Esophagus muscularis mucosa (tissue), 4 donors: ENCODE measurements at regions not wholly inside any gene's neighbourhood (a gene's known extent, or its start where the extent isn't known, plus 50 kb on each side); places are given as distances from the start of the nearest gene placed in this dataset.

Experiments used
- DNase-seq: peaks from one replicate; pipeline ENCODE4 v3.0.0-alpha.2; 2017; ENCODE audit errors: extremely low spot score
- H3K27ac ChIP-seq, 4 donors: fragments of 200-600 bp; sonication (generic); replicated peaks in 1 of 4; 1 replicate in 3 of 4; 2 replicates in 1 of 4; pipeline ENCODE4 v1.5.1; 2016 to 2019; ENCODE audit warnings: mild to moderate bottlenecking in 1 of 4
- H3K27me3 ChIP-seq, 4 donors: fragments of 200-600 bp; sonication (generic); one replicate each; pipeline versions ENCODE4 v1.5.1 to v1.6.0; 2016 to 2019
- H3K36me3 ChIP-seq, 4 donors: fragments of 200-600 bp; sonication (generic); one replicate each; pipeline ENCODE4 v1.5.1; 2016 to 2019
- H3K4me1 ChIP-seq, 4 donors: fragments of 200-600 bp; sonication (generic); one replicate each; pipeline ENCODE4 v1.5.1; 2016 to 2019
- H3K4me3 ChIP-seq, 4 donors: fragments of 200-600 bp; sonication (generic); 1 replicate in 2 of 4; 2 replicates in 2 of 4; pipeline ENCODE4 v1.5.1; 2016 to 2019; ENCODE audit warnings: mild to moderate bottlenecking in 4 of 4, moderate library complexity in 1 of 4
- H3K9me3 ChIP-seq, 4 donors: fragments of 200-600 bp; sonication (generic); 1 replicate in 3 of 4; 2 replicates in 1 of 4; pipeline ENCODE4 v1.5.1; 2016 to 2019
- EP300 ChIP-seq: sonication (generic); formaldehyde crosslinking; IDR thresholded peaks from one replicate; pipeline ENCODE4 v1.6.1; 2017; ENCODE audit warnings: antibody characterized with exemption
- POLR2A ChIP-seq: fragments of 450-650 bp; IDR thresholded peaks from one replicate; pipeline ENCODE4 v1.6.1; 2017; ENCODE audit warnings: antibody characterized with exemption, moderate library complexity, mild to moderate bottlenecking, low read depth
- POLR2AphosphoS5 ChIP-seq, 2 donors: sonication (generic); formaldehyde crosslinking; IDR thresholded peaks; one replicate each; pipeline ENCODE4 v1.6.1; 2017; ENCODE audit warnings: antibody characterized with exemption in 2 of 2
- WGBS: methylation state at CpG from one replicate; pipeline ENCODE4 v1.1.5; 2018; 5-methylcytosine and 5-hydroxymethylcytosine counted together
- intact Hi-C: fragments of 100-400 bp; cut with DNase I; formaldehyde crosslinking; loops from one replicate; pipeline ENCODE4 v1.15.1; 2023
- TF ChIP-seq, protein P1 (sequence below), 3 experiments: fragments of 200-600 bp in 2 of 3; fragments of 450-650 bp in 1 of 3; sonication (generic) in 2 of 3; IDR thresholded peaks; one replicate each; pipeline ENCODE4 v1.5.1; 2017 to 2019; ENCODE audit warnings: antibody characterized with exemption in 3 of 3, mild to moderate bottlenecking in 2 of 3, moderate library complexity in 1 of 3

DNA sequence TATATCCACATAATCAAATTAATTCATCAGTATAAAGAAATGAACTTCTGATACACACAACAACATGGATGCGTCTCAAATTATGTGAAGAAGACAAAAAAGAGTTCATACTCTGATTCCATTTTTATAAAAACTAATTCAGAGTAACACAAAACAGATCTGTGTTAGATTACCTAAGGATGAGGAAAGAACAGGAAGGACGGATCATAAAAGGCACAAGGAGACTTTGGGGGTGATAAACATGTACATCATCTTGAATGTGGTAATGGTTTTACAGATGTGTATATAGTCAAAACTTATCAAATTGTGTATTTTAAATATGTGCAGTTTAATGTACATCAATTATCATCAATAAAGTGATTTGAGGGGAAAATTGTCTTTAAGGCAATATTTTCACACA is 59.9 kb upstream of the DOCK9 start:
- no peaks in the 10 kb centered on the region for H3K27me3 ChIP-seq
- TF ChIP-seq EP300 = no peak
- TF ChIP-seq, protein P1, sequence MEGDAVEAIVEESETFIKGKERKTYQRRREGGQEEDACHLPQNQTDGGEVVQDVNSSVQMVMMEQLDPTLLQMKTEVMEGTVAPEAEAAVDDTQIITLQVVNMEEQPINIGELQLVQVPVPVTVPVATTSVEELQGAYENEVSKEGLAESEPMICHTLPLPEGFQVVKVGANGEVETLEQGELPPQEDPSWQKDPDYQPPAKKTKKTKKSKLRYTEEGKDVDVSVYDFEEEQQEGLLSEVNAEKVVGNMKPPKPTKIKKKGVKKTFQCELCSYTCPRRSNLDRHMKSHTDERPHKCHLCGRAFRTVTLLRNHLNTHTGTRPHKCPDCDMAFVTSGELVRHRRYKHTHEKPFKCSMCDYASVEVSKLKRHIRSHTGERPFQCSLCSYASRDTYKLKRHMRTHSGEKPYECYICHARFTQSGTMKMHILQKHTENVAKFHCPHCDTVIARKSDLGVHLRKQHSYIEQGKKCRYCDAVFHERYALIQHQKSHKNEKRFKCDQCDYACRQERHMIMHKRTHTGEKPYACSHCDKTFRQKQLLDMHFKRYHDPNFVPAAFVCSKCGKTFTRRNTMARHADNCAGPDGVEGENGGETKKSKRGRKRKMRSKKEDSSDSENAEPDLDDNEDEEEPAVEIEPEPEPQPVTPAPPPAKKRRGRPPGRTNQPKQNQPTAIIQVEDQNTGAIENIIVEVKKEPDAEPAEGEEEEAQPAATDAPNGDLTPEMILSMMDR (IDR thresholded peaks at IDR 0.05) = no peak
- TF ChIP-seq POLR2AphosphoS5 (IDR thresholded peaks at IDR 0.05) = no peak
- no peak for TF ChIP-seq POLR2A
- peaks cover 0 to 3% (median 0%) of the 10 kb centered on the region in 4 donors for H3K9me3 ChIP-seq
- intact Hi-C loops = loop anchor here (10.0 kb wide), 1 partner anchor 163 kb away; no protein-coding TSS in a partner anchor
- no peak for DNase-seq
- no peak overlapping the region for H3K27ac ChIP-seq
- H3K4me1 ChIP-seq = peaks cover 4 to 59% (median 53%) of the 10 kb centered on the region in 4 donors
- 94% methylated on average over 2 of the region's 2 CpGs for WGBS
- H3K36me3 ChIP-seq = no peaks in the 10 kb centered on the region
- H3K4me3 ChIP-seq = no peak overlapping the region

DNA sequence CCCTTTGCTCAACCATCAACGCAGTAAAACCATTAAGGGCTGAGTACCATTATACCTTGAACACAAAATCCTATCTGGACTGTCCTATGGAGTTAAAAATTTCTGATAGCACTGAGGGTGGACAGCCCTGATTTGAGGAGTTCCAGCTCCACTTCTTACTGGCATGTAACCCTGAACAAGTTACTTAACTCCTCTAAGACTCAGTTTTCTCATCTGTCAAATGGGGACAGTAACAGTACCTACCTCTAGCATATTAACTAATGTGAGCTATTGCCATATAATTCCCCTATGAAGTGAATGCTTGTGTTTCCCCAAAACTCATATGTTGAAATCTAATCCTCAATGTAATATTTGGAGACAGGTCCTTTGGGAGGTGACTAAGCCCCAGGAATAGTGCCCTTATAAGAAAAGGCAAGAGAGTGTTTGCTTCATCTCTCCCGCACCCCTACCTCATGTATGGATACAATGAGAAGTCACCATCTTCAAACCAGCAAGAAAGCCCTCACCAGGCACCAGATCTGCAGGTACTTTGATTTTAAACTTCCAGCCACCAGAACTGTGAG is 61.9 kb upstream of the DOCK9 start:
- intact Hi-C loops = loop anchor here (10.0 kb wide), 1 partner anchor 165 kb away; no protein-coding TSS in a partner anchor
- no peaks in the 10 kb centered on the region for H3K27me3 ChIP-seq
- peaks cover 0 to 3% (median 0%) of the 10 kb centered on the region in 4 donors for H3K9me3 ChIP-seq
- no peak overlapping the region for H3K4me3 ChIP-seq
- H3K36me3 ChIP-seq = no peaks in the 10 kb centered on the region
- TF ChIP-seq POLR2A = no peak
- no peak for TF ChIP-seq EP300
- TF ChIP-seq, protein P1 (IDR thresholded peaks at IDR 0.05) = no peak
- no peak for TF ChIP-seq POLR2AphosphoS5 (IDR thresholded peaks at IDR 0.05)
- H3K27ac ChIP-seq = no peak overlapping the region
- DNase-seq = no peak
- WGBS = 96% methylated on average over 2 of the region's 2 CpGs
- H3K4me1 ChIP-seq = peaks cover 3 to 62% (median 56%) of the 10 kb centered on the region in 4 donors

DNA sequence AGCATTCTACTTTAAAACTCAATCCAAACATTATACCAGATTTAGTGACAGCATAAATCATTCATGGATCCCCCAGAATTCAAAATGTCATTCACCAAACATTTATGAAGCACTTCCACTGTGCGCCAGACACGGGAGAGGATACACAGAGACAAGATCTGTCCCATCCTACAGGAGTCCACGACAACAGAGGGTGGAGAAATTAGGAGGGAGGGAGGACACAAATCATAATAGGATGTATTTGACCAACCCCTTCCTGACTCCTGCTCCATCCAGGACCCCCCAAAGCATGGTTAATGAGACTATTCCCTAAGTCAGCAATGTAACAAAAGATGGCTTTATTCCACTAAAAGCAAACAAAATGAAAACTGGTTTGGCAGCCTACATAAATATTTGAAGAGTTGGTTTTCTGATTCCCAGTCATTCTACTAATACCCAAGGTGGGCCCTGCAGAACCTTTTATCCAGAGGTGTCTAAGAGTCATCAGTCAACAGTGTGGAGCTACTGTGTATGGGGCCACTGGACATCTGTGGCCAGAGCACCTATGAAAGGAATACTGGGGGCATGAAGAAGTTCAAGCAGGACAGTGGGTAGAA is 62.8 kb upstream of the DOCK9 start:
- intact Hi-C loops = no loop called here
- H3K27ac ChIP-seq = no peak overlapping the region
- peaks cover 3 to 70% (median 65%) of the 10 kb centered on the region in 4 donors for H3K4me1 ChIP-seq
- 69% methylated on average over 3 of the region's 3 CpGs for WGBS
- H3K27me3 ChIP-seq = no peaks in the 10 kb centered on the region
- no peak overlapping the region for H3K4me3 ChIP-seq
- H3K36me3 ChIP-seq = no peaks in the 10 kb centered on the region
- DNase-seq = no peak
- TF ChIP-seq, protein P1 (IDR thresholded peaks at IDR 0.05) = no peak
- TF ChIP-seq POLR2AphosphoS5 (IDR thresholded peaks at IDR 0.05) = no peak
- no peak for TF ChIP-seq EP300
- no peak for TF ChIP-seq POLR2A
- no peaks in the 10 kb centered on the region for H3K9me3 ChIP-seq

DNA sequence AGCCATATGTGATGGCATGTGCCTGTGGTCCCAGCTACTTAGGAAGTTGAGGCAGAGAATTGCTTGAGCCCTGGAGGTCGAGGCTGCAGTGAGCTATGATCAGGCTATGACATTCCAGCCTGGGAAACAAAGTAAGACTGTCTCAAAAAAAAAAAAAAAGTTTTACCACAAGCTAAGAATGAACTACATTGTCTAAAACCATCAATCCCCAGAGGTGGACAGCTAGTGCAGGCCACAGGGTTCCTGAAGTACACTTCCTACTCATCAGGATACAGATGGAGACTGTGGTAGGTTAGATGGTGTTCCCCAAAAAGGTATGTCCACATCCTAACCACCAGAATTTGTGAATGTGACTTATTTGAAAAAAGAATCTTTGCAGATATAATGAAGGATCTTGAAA is 63.5 kb upstream of the DOCK9 start:
- TF ChIP-seq, protein P1 (IDR thresholded peaks at IDR 0.05) = no peak
- TF ChIP-seq EP300 (no peak), POLR2A (no peak), POLR2AphosphoS5 (IDR thresholded peaks at IDR 0.05) (no peak)
- Histone ChIP-seq H3K4me1 (peaks cover 6 to 77% (median 72%) of the 10 kb centered on the region in 4 donors), H3K4me3 (no peak overlapping the region), H3K9me3 (no peaks in the 10 kb centered on the region), H3K27me3 (no peaks in the 10 kb centered on the region), H3K27ac (no peak overlapping the region), H3K36me3 (no peaks in the 10 kb centered on the region)
- intact Hi-C loops = no loop called here
- WGBS = 90% methylated on average over 1 of the region's 1 CpG
- no peak for DNase-seq
